Activated naive CD8-positive, alpha-beta T cell treated with anti-CD3 and anti-CD28 coated beads, Interleukin-2, amount 50 U/mL, for 24 hours (primary cell): ENCODE measurements at regions not wholly inside any gene's neighbourhood (a gene's known extent, or its start where the extent isn't known, plus 50 kb on each side); places are given as distances from the start of the nearest gene placed in this dataset.

Experiments
- ATAC-seq: fragments of 150-1000 bp; cut with Tn5 transposase; one replicate; pipeline ENCODE4 v1.10.0; 2021
- DNase-seq: peaks from one replicate; pipeline ENCODE4 v3.0.0; 2021
- H3K27ac Mint-ChIP-seq: one replicate; pipeline ENCODE4 v1.8.0; 2021; ENCODE audit warnings: mild to moderate bottlenecking, mixed read lengths
- H3K27me3 Mint-ChIP-seq: one replicate; pipeline ENCODE4 v1.8.0; 2021; ENCODE audit warnings: mixed read lengths
- H3K36me3 Mint-ChIP-seq: one replicate; pipeline ENCODE4 v1.8.0; 2021; ENCODE audit warnings: low read depth, mixed read lengths
- H3K4me1 Mint-ChIP-seq: one replicate; pipeline ENCODE4 v1.8.0; 2021; ENCODE audit warnings: mixed read lengths
- H3K4me3 Mint-ChIP-seq: one replicate; pipeline ENCODE4 v1.8.0; 2021; ENCODE audit warnings: mild to moderate bottlenecking, moderate library complexity, mixed read lengths
- H3K9me3 Mint-ChIP-seq: one replicate; pipeline ENCODE4 v1.8.0; 2021; ENCODE audit warnings: mixed read lengths

- Mint-ChIP-seq H3K4me3 (no peak overlapping the region), H3K27ac (no peak overlapping the region), H3K9me3 (peaks cover 5% of the 10 kb centered on the region), H3K27me3 (no peaks in the 10 kb centered on the region), H3K4me1 (no peaks in the 10 kb centered on the region), H3K36me3 (no peaks in the 10 kb centered on the region)
- DNase-seq: no peak
- no peak for ATAC-seq
These were observed 1692.2 kb downstream of the HACE1 start for GRCh38 chr6:103167345-103168071.

GRCh38 chr6:103154779-103155572 is 1704.7 kb downstream of the HACE1 start:
- no peak for ATAC-seq

GRCh38 chr6:103153016-103153415 is 1706.7 kb downstream of the HACE1 start:
- ATAC-seq (no peak), DNase-seq (no peak)
- no peaks in the 10 kb centered on the region for H3K27me3 Mint-ChIP-seq
- no peak overlapping the region for H3K27ac Mint-ChIP-seq
- no peak overlapping the region for H3K4me3 Mint-ChIP-seq
- no peaks in the 10 kb centered on the region for H3K9me3 Mint-ChIP-seq
- no peaks in the 10 kb centered on the region for H3K4me1 Mint-ChIP-seq
- no peaks in the 10 kb centered on the region for H3K36me3 Mint-ChIP-seq

More at GRCh38 chr6:103154779-103155572, 1704.7 kb downstream of the HACE1 start:
- H3K27me3 Mint-ChIP-seq: no peaks in the 10 kb centered on the region
- no peaks in the 10 kb centered on the region for H3K36me3 Mint-ChIP-seq
- H3K4me1 Mint-ChIP-seq: no peaks in the 10 kb centered on the region
- DNase-seq: no peak
- H3K27ac Mint-ChIP-seq: no peak overlapping the region
- H3K4me3 Mint-ChIP-seq: no peak overlapping the region
- no peaks in the 10 kb centered on the region for H3K9me3 Mint-ChIP-seq

- no peaks in the 10 kb centered on the region for H3K9me3 Mint-ChIP-seq
- H3K4me1 Mint-ChIP-seq: no peaks in the 10 kb centered on the region
- H3K27ac Mint-ChIP-seq: no peak overlapping the region
- no peak for DNase-seq
- H3K27me3 Mint-ChIP-seq: no peaks in the 10 kb centered on the region
- no peak overlapping the region for H3K4me3 Mint-ChIP-seq
- no peak for ATAC-seq
- no peaks in the 10 kb centered on the region for H3K36me3 Mint-ChIP-seq
These were observed 1716.8 kb downstream of the HACE1 start for GRCh38 chr6:103142902-103143301.

GRCh38 chr6:103140308-103141027 is 1719.3 kb downstream of the HACE1 start:
- no peaks in the 10 kb centered on the region for H3K4me1 Mint-ChIP-seq
- ATAC-seq (no peak), DNase-seq (no peak)
- H3K4me3 Mint-ChIP-seq: no peak overlapping the region
- no peak overlapping the region for H3K27ac Mint-ChIP-seq
- H3K9me3 Mint-ChIP-seq: no peaks in the 10 kb centered on the region
- no peaks in the 10 kb centered on the region for H3K27me3 Mint-ChIP-seq
- no peaks in the 10 kb centered on the region for H3K36me3 Mint-ChIP-seq

- Mint-ChIP-seq H3K27me3 (no peaks in the 10 kb centered on the region), H3K4me1 (no peaks in the 10 kb centered on the region), H3K4me3 (no peak overlapping the region), H3K9me3 (no peaks in the 10 kb centered on the region), H3K36me3 (no peaks in the 10 kb centered on the region), H3K27ac (no peak overlapping the region)
- ATAC-seq (peak; percentile 24), DNase-seq (no peak)
These were observed 1720.3 kb downstream of the HACE1 start for GRCh38 chr6:103139377-103139776.

GRCh38 chr6:103124471-103124870 is 1731.0 kb downstream of the GRIK2 start:
- no peak for ATAC-seq
- Mint-ChIP-seq H3K27me3 (no peaks in the 10 kb centered on the region), H3K9me3 (no peaks in the 10 kb centered on the region), H3K36me3 (no peaks in the 10 kb centered on the region), H3K27ac (no peak overlapping the region), H3K4me1 (no peaks in the 10 kb centered on the region), H3K4me3 (no peak overlapping the region)
- DNase-seq: no peak

- DNase-seq (peak; percentile 16), ATAC-seq (no peak)
- Mint-ChIP-seq H3K36me3 (no peaks in the 10 kb centered on the region), H3K27ac (no peak overlapping the region), H3K9me3 (peaks cover under 1% of the 10 kb centered on the region), H3K4me1 (no peaks in the 10 kb centered on the region), H3K4me3 (no peak overlapping the region), H3K27me3 (no peaks in the 10 kb centered on the region)
These were observed 1729.5 kb downstream of the GRIK2 start for GRCh38 chr6:103122766-103123601.

GRCh38 chr6:103119056-103119455 is 1725.5 kb downstream of the GRIK2 start:
- H3K9me3 Mint-ChIP-seq: peaks cover 7% of the 10 kb centered on the region
- no peaks in the 10 kb centered on the region for H3K36me3 Mint-ChIP-seq
- no peak overlapping the region for H3K4me3 Mint-ChIP-seq
- ATAC-seq (no peak), DNase-seq (no peak)
- no peaks in the 10 kb centered on the region for H3K27me3 Mint-ChIP-seq
- no peak overlapping the region for H3K27ac Mint-ChIP-seq
- H3K4me1 Mint-ChIP-seq: no peaks in the 10 kb centered on the region

GRCh38 chr6:103114582-103114981 is 1721.1 kb downstream of the GRIK2 start:
- H3K9me3 Mint-ChIP-seq: peaks cover 7% of the 10 kb centered on the region
- DNase-seq (no peak), ATAC-seq (no peak)
- H3K4me1 Mint-ChIP-seq: no peaks in the 10 kb centered on the region
- H3K27me3 Mint-ChIP-seq: no peaks in the 10 kb centered on the region
- H3K4me3 Mint-ChIP-seq: no peak overlapping the region
- H3K36me3 Mint-ChIP-seq: no peaks in the 10 kb centered on the region
- no peak overlapping the region for H3K27ac Mint-ChIP-seq

GRCh38 chr6:103113416-103113815 is 1719.9 kb downstream of the GRIK2 start:
- Mint-ChIP-seq H3K4me1 (no peaks in the 10 kb centered on the region), H3K36me3 (no peaks in the 10 kb centered on the region), H3K9me3 (peaks cover 7% of the 10 kb centered on the region), H3K27ac (no peak overlapping the region), H3K27me3 (no peaks in the 10 kb centered on the region), H3K4me3 (no peak overlapping the region)
- ATAC-seq (no peak), DNase-seq (no peak)

- no peaks in the 10 kb centered on the region for H3K36me3 Mint-ChIP-seq
- H3K27ac Mint-ChIP-seq: no peak overlapping the region
- no peak for DNase-seq
These were observed 1714.5 kb downstream of the GRIK2 start for GRCh38 chr6:103107985-103108384.

GRCh38 chr6:103105686-103106085 is 1712.2 kb downstream of the GRIK2 start:
- Mint-ChIP-seq H3K4me1 (no peaks in the 10 kb centered on the region), H3K36me3 (no peaks in the 10 kb centered on the region), H3K4me3 (no peak overlapping the region), H3K9me3 (peaks cover 14% of the 10 kb centered on the region), H3K27ac (no peak overlapping the region), H3K27me3 (no peaks in the 10 kb centered on the region)
- no peak for ATAC-seq
- DNase-seq: no peak

More at GRCh38 chr6:103107985-103108384, 1714.5 kb downstream of the GRIK2 start:
- no peaks in the 10 kb centered on the region for H3K4me1 Mint-ChIP-seq
- H3K27me3 Mint-ChIP-seq: no peaks in the 10 kb centered on the region
- no peak for ATAC-seq
- no peak overlapping the region for H3K4me3 Mint-ChIP-seq
- peaks cover 7% of the 10 kb centered on the region for H3K9me3 Mint-ChIP-seq

GRCh38 chr6:103101267-103101666 is 1707.8 kb downstream of the GRIK2 start:
- Mint-ChIP-seq H3K9me3 (peaks cover 27% of the 10 kb centered on the region), H3K4me3 (no peak overlapping the region), H3K36me3 (no peaks in the 10 kb centered on the region), H3K27me3 (no peaks in the 10 kb centered on the region), H3K4me1 (no peaks in the 10 kb centered on the region), H3K27ac (no peak overlapping the region)
- ATAC-seq (no peak), DNase-seq (no peak)
